Neural crest cell (in vitro differentiated cells): ENCODE measurements at regions not wholly inside any gene's neighbourhood (a gene's known extent, or its start where the extent isn't known, plus 50 kb on each side); places are given as distances from the start of the nearest gene placed in this dataset.

Source experiments
- DNase-seq: peaks from one replicate; pipeline ENCODE4 v3.0.0; 2021; ENCODE audit warnings: low read depth, mixed read lengths, low spot score
- H3K27ac Mint-ChIP-seq: one replicate; pipeline ENCODE4 v1.8.0; 2021; ENCODE audit warnings: mild to moderate bottlenecking, mixed read lengths; ENCODE audit not compliant: unreplicated experiment
- H3K27me3 Mint-ChIP-seq: 2 replicates; pipeline ENCODE4 v1.8.0; 2021; ENCODE audit warnings: low read depth, mild to moderate bottlenecking, mixed read lengths
- H3K36me3 Mint-ChIP-seq: 2 replicates; pipeline ENCODE4 v1.8.0; 2021; ENCODE audit warnings: low read depth, mild to moderate bottlenecking, mixed read lengths
- H3K4me1 Mint-ChIP-seq: 2 replicates; pipeline ENCODE4 v1.8.0; 2021; ENCODE audit warnings: mixed read lengths
- H3K4me3 Mint-ChIP-seq: one replicate; pipeline ENCODE4 v1.8.0; 2021; ENCODE audit warnings: mild to moderate bottlenecking, mixed read lengths
- H3K9me3 Mint-ChIP-seq: 2 replicates; pipeline ENCODE4 v1.8.0; 2021; ENCODE audit warnings: mixed read lengths
- CTCF ChIP-seq: fragments of 200-600 bp; sonication (generic); conservative IDR thresholded peaks from 2 replicates; pipeline ENCODE4 v1.5.0; 2021; ENCODE audit warnings: antibody characterized with exemption, mild to moderate bottlenecking

- H3K9me3 Mint-ChIP-seq = no peaks in the 10 kb centered on the region
- no peak overlapping the region for H3K27ac Mint-ChIP-seq
- H3K4me3 Mint-ChIP-seq = no peak overlapping the region
- H3K36me3 Mint-ChIP-seq = no peaks in the 10 kb centered on the region
- no peaks in the 10 kb centered on the region for H3K27me3 Mint-ChIP-seq
- TF ChIP-seq CTCF = no peak
- no peaks in the 10 kb centered on the region for H3K4me1 Mint-ChIP-seq
- no peak for DNase-seq
These were observed 67.8 kb upstream of the TAF11L2 start for GRCh38 chr5:17430241-17430640.

- H3K4me1 Mint-ChIP-seq = no peaks in the 10 kb centered on the region
- TF ChIP-seq CTCF = no peak
- no peak overlapping the region for H3K27ac Mint-ChIP-seq
- no peaks in the 10 kb centered on the region for H3K9me3 Mint-ChIP-seq
- DNase-seq = no peak
- no peak overlapping the region for H3K4me3 Mint-ChIP-seq
- no peaks in the 10 kb centered on the region for H3K36me3 Mint-ChIP-seq
- H3K27me3 Mint-ChIP-seq = no peaks in the 10 kb centered on the region
These were observed 66.6 kb upstream of the TAF11L2 start for GRCh38 chr5:17431272-17432050.

DNA sequence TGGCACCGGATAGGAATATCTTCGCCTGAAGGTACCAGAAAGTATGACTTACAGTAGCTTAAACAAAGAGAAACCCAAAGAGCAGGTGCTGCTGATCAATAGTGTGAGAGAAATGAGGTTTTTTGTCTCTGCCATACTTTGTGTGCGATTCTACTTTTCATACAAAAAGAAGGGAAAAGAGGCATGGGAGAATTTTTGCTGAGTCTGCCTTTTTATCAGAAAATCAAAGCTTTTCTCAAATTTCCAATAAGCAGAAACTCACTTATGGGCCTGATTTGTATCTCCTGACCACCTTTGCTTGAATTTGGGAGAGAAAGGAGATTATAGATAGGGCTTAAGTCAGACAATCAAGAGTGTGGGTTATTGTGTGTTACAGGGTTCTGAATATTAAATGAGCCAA, 65.5 kb upstream of the TAF11L2 start:
- Mint-ChIP-seq H3K9me3 (no peaks in the 10 kb centered on the region), H3K4me3 (no peak overlapping the region), H3K36me3 (no peaks in the 10 kb centered on the region), H3K27me3 (no peaks in the 10 kb centered on the region), H3K27ac (no peak overlapping the region), H3K4me1 (no peaks in the 10 kb centered on the region)
- DNase-seq = no peak
- no peak for TF ChIP-seq CTCF

DNA sequence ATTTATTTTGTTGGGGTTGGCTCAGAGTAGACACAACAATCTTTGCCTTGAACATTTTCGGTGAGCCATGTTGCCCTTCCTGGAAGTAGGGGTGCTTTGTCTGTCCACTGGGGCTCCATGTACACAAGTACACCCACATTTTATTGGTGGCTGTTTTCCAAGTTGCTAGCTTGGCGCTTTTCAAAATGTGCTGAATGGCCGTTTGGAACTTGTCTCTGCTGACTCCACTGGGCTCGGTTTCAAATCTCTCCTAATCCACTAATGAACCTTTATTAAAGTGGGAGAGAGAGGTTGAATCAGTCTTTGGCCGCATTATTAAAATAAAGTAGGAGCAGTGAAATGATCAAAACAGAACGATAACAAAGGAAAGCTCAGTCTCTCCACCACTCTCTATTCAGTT, 64.6 kb upstream of the TAF11L2 start:
- Mint-ChIP-seq H3K27me3 (no peaks in the 10 kb centered on the region), H3K4me3 (no peak overlapping the region), H3K9me3 (peaks cover 4% of the 10 kb centered on the region), H3K4me1 (no peaks in the 10 kb centered on the region), H3K36me3 (no peaks in the 10 kb centered on the region), H3K27ac (no peak overlapping the region)
- DNase-seq = no peak
- TF ChIP-seq CTCF = no peak

GRCh38 chr5:17434982-17435381, 63.0 kb upstream of the TAF11L2 start:
- no peak overlapping the region for H3K27ac Mint-ChIP-seq
- H3K4me3 Mint-ChIP-seq = no peak overlapping the region
- no peak for DNase-seq
- no peaks in the 10 kb centered on the region for H3K27me3 Mint-ChIP-seq
- no peaks in the 10 kb centered on the region for H3K36me3 Mint-ChIP-seq
- H3K4me1 Mint-ChIP-seq = no peaks in the 10 kb centered on the region
- H3K9me3 Mint-ChIP-seq = peaks cover 6% of the 10 kb centered on the region
- TF ChIP-seq CTCF = no peak
